GM12865 (cell line): ENCODE measurements at regions not wholly inside any gene's neighbourhood (a gene's known extent, or its start where the extent isn't known, plus 50 kb on each side); places are given as distances from the start of the nearest gene placed in this dataset.

ENCODE experiments used
- DNase-seq: peaks from one replicate; pipeline ENCODE4 v3.0.0; 2010; ENCODE audit warnings: low read depth
- H3K4me3 ChIP-seq: 2 replicates; pipeline ENCODE4 v1.5.1; 2011; ENCODE audit warnings: mild to moderate bottlenecking, low read depth, low read length, control low read depth
- CTCF ChIP-seq: IDR thresholded peaks from 2 replicates; pipeline ENCODE4 v1.5.1; 2011; ENCODE audit warnings: low read length, control low read depth, low read depth, inconsistent platforms; ENCODE audit not compliant: insufficient read depth; ENCODE audit errors: missing control alignments

GRCh38 chr5:56739990-56740389 is 75.4 kb upstream of the MAP3K1 start:
- DNase-seq = no peak
- H3K4me3 ChIP-seq = no peak overlapping the region
- TF ChIP-seq CTCF = no peak

DNA sequence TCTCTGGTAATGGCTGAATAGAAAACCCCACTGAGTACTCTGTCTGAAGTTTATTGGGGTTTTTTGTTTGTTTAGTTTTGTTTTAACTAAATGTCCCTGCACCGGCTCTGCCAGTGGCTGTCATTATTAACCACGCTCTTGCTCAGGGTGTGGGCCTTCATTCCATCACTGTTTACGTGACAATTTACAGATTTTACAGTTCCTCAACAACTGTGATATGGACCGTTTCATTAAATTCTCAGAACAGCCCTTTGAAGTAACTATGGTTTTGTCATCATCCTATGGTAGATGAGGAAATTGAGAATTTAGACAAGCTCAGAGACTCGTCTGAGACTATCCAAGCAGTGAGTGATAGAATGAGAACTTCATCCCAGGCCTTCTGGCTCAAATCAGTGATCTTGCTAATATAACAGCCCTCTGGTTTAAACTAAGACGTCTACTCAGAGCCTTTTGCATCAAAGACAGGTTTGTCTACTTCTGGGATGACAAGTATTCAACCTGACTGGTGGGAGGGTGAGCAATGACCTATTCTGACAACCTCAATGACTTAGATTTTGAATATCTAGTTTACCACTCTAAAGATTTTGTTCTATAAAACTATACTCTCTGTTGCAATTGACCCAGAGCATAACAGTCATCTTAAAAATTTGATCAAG is 77.3 kb upstream of the MAP3K1 start:
- TF ChIP-seq CTCF = no peak
- H3K4me3 ChIP-seq = no peak overlapping the region
- DNase-seq = no peak

DNA sequence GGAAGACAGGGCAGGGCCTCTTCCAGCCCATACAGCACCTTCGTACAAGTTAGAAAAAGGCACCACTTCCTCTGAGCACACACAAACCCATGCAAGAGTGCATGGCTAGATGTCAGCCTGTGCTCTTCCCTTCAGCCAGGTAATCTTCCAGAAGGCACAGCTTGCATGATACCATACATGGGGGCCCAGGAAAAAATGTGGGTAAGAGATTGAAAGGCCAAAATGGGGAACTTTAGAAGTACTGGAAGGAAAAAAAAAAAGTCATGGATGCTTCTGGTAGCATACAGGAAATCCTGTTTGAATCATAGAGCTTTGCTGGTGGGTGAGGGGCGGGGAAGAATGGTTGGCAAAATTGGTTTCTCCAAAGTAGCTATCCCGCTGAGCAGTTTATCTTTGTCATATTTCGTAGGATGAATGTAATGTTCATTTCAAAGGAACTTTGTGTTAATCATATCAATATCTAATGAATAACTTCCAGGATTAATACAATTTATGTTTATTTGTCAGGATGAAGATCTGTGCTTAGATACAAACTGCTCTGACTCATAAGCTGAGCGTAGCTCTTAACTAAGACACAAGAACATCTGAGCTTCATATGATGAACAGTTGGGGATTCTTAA is 78.2 kb upstream of the MAP3K1 start:
- no peak for TF ChIP-seq CTCF
- H3K4me3 ChIP-seq = no peak overlapping the region
- no peak for DNase-seq

DNA sequence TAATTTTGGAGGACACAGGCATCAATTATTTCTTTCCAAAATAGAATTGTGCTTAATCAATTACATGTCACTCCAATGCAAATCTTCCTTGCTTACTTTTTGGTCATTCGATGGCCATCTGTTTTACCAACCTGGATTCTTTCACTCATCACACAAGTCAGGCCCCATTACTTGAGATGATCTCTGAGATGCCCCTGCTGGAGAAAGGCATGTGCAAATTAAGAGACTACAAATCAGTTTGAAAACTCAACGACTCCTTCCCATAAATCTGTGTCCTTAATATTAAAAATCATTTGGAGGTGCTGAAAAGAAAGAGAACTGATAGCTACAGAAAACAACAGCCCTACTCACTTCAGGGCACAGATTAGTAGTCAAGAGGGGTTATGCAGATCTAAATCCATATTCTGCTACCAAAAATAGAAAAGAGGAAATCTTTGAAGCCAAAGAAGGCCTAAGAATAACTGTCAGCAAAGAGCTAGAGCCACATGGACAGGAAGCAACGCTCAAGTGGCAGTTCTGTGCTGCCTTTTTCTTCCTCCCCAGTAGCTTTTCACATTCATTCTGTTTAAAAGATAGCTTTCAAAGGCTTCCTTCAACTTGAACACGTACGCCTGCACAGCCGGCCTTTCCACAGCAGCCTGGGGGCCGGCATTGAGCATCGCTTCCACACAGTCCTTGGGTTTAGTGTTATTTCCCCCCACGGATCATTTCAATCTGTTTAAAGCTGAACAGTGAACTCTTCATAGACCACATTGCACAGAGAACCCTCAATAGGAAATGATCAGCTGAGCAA is 79.3 kb upstream of the MAP3K1 start:
- DNase-seq = peak; percentile 2
- no peak for TF ChIP-seq CTCF
- no peak overlapping the region for H3K4me3 ChIP-seq

DNA sequence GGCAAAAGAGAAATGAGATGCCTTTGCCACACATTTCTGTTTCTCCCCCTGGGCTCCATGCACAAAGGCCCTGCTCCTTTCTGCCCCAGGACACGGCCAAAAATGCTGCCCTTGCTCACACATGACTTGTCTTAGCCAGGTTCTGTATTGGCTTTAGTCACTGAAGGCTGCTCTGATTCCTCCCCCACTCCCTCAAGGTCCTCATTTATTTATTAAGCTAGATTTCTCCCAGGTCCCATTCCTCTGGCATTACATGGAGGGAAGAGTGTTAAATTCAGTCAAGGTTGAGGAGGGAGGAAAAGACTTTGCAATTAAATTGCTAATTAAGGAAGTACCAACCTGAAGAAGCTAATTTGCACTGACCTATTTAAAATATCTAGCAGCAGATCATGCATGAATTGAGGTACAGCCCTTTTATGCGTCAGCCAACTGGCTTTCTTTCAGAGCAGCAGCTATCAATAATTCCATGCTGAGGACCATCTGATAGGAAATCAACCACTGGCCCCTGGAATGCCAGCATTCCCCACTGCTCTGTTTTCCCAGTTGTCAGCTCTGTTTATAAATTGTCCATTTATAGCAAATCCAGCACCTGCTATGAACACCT is 81.2 kb upstream of the MAP3K1 start:
- no peak for TF ChIP-seq CTCF
- no peak overlapping the region for H3K4me3 ChIP-seq
- DNase-seq = no peak

DNA sequence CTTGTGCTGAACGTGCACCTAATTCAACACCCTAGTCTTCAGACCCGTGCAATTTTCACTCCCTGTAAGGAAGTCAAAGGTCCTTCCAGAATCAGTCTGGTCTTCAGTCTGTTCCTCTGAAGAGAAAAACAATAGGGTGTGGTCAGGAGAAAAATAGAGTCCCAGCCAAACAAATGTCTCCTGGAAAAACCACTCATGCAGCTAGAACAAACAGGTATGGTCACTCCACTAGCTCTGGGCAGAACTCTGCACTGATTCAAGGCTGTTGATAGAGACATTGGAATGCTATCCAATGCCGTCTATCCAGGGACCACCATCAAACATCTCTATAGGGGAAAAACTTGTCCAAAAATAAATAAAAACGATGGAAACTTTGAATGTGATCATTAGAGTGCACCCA is 81.8 kb upstream of the MAP3K1 start:
- DNase-seq = no peak
- no peak overlapping the region for H3K4me3 ChIP-seq
- no peak for TF ChIP-seq CTCF
